Body of pancreas (tissue), 4 donors: ENCODE measurements at regions not wholly inside any gene's neighbourhood (a gene's known extent, or its start where the extent isn't known, plus 50 kb on each side); places are given as distances from the start of the nearest gene placed in this dataset.

ENCODE experiments used
- POLR2A ChIP-seq, 3 donors: fragments of 450-650 bp; IDR thresholded peaks; one replicate each; pipeline ENCODE4 v1.6.1; 2016; ENCODE audit warnings: antibody characterized with exemption in 3 of 3, mild to moderate bottlenecking in 2 of 3
- TF ChIP-seq, protein P1 (sequence below), 7 experiments: fragments of 450-650 bp in 4 of 7; fragments of 200-600 bp in 3 of 7; sonication (generic) in 3 of 7; IDR thresholded peaks; one replicate each; pipeline ENCODE4 v1.5.1; 2016 to 2019; ENCODE audit warnings: antibody characterized with exemption in 7 of 7

- no peak for TF ChIP-seq POLR2A (IDR thresholded peaks at IDR 0.05)
- TF ChIP-seq, protein P1, sequence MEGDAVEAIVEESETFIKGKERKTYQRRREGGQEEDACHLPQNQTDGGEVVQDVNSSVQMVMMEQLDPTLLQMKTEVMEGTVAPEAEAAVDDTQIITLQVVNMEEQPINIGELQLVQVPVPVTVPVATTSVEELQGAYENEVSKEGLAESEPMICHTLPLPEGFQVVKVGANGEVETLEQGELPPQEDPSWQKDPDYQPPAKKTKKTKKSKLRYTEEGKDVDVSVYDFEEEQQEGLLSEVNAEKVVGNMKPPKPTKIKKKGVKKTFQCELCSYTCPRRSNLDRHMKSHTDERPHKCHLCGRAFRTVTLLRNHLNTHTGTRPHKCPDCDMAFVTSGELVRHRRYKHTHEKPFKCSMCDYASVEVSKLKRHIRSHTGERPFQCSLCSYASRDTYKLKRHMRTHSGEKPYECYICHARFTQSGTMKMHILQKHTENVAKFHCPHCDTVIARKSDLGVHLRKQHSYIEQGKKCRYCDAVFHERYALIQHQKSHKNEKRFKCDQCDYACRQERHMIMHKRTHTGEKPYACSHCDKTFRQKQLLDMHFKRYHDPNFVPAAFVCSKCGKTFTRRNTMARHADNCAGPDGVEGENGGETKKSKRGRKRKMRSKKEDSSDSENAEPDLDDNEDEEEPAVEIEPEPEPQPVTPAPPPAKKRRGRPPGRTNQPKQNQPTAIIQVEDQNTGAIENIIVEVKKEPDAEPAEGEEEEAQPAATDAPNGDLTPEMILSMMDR (IDR thresholded peaks at IDR 0.05) = no peak
These were observed 311.6 kb downstream of the MZT1 start for GRCh38 chr13:72415817-72416216.
